HG03135 (cell line): ENCODE measurements at regions not wholly inside any gene's neighbourhood (a gene's known extent, or its start where the extent isn't known, plus 50 kb on each side); places are given as distances from the start of the nearest gene placed in this dataset.

Experiments
- ATAC-seq: cut with Tn5 transposase; IDR thresholded peaks from one replicate; pipeline ENCODE4 v1.9.1; 2021; ENCODE audit warnings: mild to moderate bottlenecking, moderate library complexity; ENCODE audit not compliant: unreplicated experiment

DNA sequence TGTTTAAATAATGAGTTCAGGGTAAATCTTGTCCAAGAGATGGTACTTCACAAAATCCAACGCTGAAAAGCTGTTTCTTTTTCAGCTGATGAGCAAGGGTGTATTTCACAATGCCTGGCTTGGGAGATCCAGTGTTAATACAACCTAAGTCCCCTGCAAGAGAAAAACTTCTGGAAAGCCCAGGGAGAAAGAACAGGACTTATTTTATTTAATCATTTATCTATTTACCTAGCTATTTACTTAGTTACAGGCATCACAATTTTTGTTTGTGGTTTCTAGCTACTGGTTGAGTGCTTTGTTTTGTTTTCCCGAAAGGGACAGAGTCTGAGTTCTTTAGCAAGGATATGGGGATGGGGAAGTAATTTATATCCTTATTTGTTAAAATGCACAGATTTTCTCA is 598.2 kb upstream of the SYT4 start:
- no peak for ATAC-seq

GRCh38 chr18:43876286-43876685 is 599.0 kb upstream of the SYT4 start:
- ATAC-seq: no peak

GRCh38 chr18:43876748-43877147 is 599.5 kb upstream of the SYT4 start:
- no peak for ATAC-seq

GRCh38 chr18:43877616-43878321 is 600.5 kb upstream of the SYT4 start:
- ATAC-seq: no peak

GRCh38 chr18:43879415-43879814 is 602.1 kb upstream of the SYT4 start:
- no peak for ATAC-seq

GRCh38 chr18:43882358-43883055 is 605.2 kb upstream of the SYT4 start:
- ATAC-seq: no peak

GRCh38 chr18:43883886-43884285 is 606.6 kb upstream of the SYT4 start:
- no peak for ATAC-seq

DNA sequence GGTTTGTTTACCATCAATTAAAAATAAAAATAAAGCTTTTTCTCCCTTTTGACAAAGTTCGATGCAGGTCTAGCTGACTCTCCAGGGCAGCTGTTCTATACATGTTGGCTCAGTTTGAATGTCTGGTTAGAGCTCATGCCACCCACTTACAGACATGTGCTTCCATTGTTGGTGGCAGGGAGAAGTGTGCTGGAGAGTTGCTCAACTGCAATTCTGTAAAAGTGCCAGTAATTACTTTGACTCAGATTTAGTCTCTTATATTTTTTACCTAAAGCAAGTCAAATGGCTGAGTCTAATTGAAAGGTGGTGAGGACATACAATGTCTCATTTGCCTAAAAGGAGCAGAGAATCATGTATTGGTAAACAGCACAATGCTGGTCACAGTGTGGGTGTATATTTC is 609.1 kb upstream of the SYT4 start:
- ATAC-seq: no peak

DNA sequence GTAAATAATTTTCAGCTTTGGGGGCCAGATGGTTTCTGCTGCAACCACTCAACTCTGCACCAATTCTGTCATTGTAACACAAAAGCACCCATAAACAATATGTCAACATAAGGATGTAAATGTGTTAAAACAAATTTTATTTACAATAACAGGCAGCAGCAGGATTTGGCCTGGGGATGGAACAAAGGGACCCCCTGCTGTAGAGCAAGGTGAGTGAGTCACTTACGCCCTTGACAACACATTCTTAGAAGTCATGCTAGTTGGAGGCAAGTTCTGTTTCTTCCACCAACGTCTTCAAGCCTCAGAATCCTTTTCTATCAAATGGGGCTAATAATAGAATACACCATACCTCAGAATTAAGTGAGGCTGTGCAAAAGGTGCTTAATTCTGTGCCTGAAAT is 610.2 kb upstream of the SYT4 start:
- no peak for ATAC-seq

- ATAC-seq: no peak
These were observed 611.3 kb upstream of the SYT4 start for GRCh38 chr18:43888598-43888997.

- ATAC-seq: no peak
These were observed 615.8 kb upstream of the SYT4 start for GRCh38 chr18:43893001-43893637.

GRCh38 chr18:43904209-43904837 is 627.0 kb upstream of the SYT4 start:
- no peak for ATAC-seq

GRCh38 chr18:43914018-43914417 is 636.7 kb upstream of the SYT4 start:
- no peak for ATAC-seq

DNA sequence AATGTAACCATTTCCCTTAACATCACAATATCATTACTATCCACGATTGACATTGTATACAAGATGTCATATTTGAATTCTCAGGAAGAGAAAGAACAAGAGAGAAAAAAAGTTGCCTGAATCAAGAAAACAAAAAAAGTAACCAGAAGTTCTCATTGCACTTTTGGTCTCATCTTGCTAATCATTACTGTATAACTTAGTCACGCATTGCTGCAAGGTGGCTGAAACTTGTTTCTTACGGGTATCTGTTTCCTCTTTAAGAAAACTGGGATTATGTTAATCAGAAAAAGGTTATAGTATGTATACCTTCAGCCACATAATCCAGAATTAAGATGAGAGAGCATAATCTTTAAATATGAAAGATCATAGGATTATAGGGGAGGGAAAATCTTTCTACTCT is 639.7 kb upstream of the SYT4 start:
- no peak for ATAC-seq

- ATAC-seq: no peak
These were observed 640.2 kb upstream of the SYT4 start for GRCh38 chr18:43917520-43917919.

DNA sequence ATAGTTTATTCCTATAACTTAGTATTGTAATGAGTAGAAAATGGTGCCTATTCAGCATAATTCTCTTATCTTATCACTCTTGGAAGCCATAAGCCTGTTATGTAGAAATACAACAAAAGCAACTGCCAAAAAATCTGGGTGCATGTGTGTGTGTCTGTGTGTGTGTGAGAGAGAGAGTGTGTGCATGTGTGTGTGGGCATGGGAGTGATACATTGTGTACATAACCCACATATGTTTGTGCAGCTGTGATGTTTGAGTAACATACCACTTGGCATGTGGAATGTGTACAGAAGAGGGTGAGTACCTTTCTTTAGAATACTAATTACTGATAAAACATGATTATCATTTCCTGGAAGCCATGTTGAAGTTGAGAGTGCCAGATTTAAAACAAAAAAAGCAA is 642.3 kb upstream of the SYT4 start:
- no peak for ATAC-seq

GRCh38 chr18:43931439-43931838 is 654.1 kb upstream of the SYT4 start:
- no peak for ATAC-seq

GRCh38 chr18:43932140-43932539 is 654.9 kb upstream of the SYT4 start:
- ATAC-seq: no peak

DNA sequence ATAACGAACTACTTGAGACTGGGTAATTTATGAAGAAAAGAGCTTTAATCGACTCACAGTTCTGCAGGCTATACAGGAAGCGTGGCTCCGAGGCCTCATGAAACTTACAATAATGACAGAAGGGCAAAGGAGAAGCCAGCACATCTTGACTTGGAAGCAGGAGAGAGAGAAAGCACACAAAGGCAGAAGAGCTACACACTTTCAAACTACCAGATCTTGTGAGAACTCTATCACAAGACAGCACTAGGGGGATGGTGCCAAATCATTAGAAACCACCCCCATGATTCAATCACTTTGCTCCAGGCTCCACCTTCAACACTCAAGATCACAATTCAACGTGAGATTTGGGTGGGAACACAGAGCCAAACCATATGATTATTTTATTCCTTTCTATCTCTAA is 655.9 kb upstream of the SYT4 start:
- no peak for ATAC-seq

DNA sequence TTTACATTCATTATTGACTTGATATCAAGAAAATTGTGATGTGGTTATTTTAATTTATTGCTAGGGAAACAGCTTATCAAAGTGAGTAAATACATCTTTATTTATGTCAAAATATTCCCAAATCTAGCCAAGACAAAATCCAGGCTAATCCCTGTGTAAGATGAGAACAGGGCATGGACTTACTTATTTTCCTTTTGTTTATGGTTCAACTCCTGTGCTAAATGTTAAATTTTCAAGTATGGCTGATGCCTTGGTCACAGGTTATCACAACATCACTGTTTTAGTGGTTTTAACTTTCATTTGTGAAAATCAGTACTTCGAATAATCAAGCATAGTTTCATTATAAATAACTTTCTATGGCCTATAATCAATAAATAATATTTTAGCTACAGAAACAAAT is 657.0 kb upstream of the SYT4 start:
- no peak for ATAC-seq

- ATAC-seq: no peak
These were observed 657.6 kb upstream of the SYT4 start for GRCh38 chr18:43934781-43935471.
